GM23338 (cell line): ENCODE measurements at regions not wholly inside any gene's neighbourhood (a gene's known extent, or its start where the extent isn't known, plus 50 kb on each side); places are given as distances from the start of the nearest gene placed in this dataset.

Source experiments
- ATAC-seq: fragments of 200-7000 bp; cut with Tn5 transposase; 3 replicates; pipeline ENCODE4 v1.9.1; 2020
- DNase-seq: peaks from one replicate; pipeline ENCODE4 v3.0.0-alpha.2; 2015; ENCODE audit warnings: low spot score
- H2AFZ ChIP-seq: fragments of 200-600 bp; sonication (generic); 2 replicates; pipeline ENCODE4 v1.8.0; 2016; ENCODE audit warnings: antibody characterized with exemption, mild to moderate bottlenecking, moderate library complexity
- H3F3A ChIP-seq: fragments of 200-600 bp; sonication (generic); replicated peaks from 2 replicates; pipeline ENCODE4 v1.8.0; 2017; ENCODE audit warnings: antibody characterized with exemption, mixed run types, low read depth
- H3K27ac ChIP-seq: fragments of 200-600 bp; sonication (generic); 2 replicates; pipeline ENCODE4 v1.6.1; 2016; ENCODE audit warnings: low read depth
- H3K27me3 ChIP-seq: fragments of 200-600 bp; sonication (generic); 2 replicates; pipeline ENCODE4 v1.8.0; 2016; ENCODE audit warnings: mild to moderate bottlenecking, mixed run types, moderate library complexity; ENCODE audit not compliant: insufficient read depth
- H3K36me3 ChIP-seq: fragments of 200-600 bp; sonication (generic); 2 replicates; pipeline ENCODE4 v1.8.0; 2016; ENCODE audit warnings: mild to moderate bottlenecking; ENCODE audit not compliant: insufficient read depth
- H3K4me1 ChIP-seq: fragments of 200-600 bp; sonication (generic); 2 replicates; pipeline ENCODE4 v1.8.0; 2016; ENCODE audit warnings: mild to moderate bottlenecking, moderate library complexity; ENCODE audit not compliant: insufficient read depth
- H3K4me2 ChIP-seq: fragments of 200-600 bp; sonication (generic); 2 replicates; pipeline ENCODE4 v1.7.1; 2017; ENCODE audit warnings: mixed run types
- H3K4me3 ChIP-seq: fragments of 200-600 bp; sonication (generic); 2 replicates; pipeline ENCODE4 v1.6.1; 2016; ENCODE audit warnings: mixed run types
- H3K79me2 ChIP-seq: fragments of 200-600 bp; sonication (generic); replicated peaks from 2 replicates; pipeline ENCODE4 v1.8.0; 2017; ENCODE audit warnings: mild to moderate bottlenecking; ENCODE audit not compliant: insufficient read depth
- H3K9me2 ChIP-seq: fragments of 200-600 bp; sonication (generic); 2 replicates; pipeline ENCODE4 v1.8.0; 2017; ENCODE audit not compliant: insufficient read depth
- H4K20me1 ChIP-seq: fragments of 200-600 bp; sonication (generic); replicated peaks from 2 replicates; pipeline ENCODE4 v1.8.0; 2017; ENCODE audit warnings: mild to moderate bottlenecking; ENCODE audit not compliant: insufficient read depth
- H3K27ac Mint-ChIP-seq: 2 replicates; pipeline ENCODE4 v1.8.0; 2020; ENCODE audit warnings: inconsistent platforms, mild to moderate bottlenecking, moderate library complexity, mixed read lengths
- H3K27me3 Mint-ChIP-seq: 3 replicates; pipeline ENCODE4 v1.8.0; 2022; ENCODE audit warnings: low read depth, mild to moderate bottlenecking, moderate library complexity, mixed read lengths, inconsistent platforms; ENCODE audit not compliant: insufficient read depth, poor library complexity
- H3K36me3 Mint-ChIP-seq: 3 replicates; pipeline ENCODE4 v1.8.0; 2021; ENCODE audit warnings: low read depth, mild to moderate bottlenecking, inconsistent platforms, moderate library complexity, mixed read lengths
- H3K4me1 Mint-ChIP-seq: 3 replicates; pipeline ENCODE4 v1.8.0; 2020; ENCODE audit warnings: mild to moderate bottlenecking, inconsistent platforms, mixed read lengths
- H3K4me3 Mint-ChIP-seq: 3 replicates; pipeline ENCODE4 v1.8.0; 2021; ENCODE audit warnings: moderate library complexity, mild to moderate bottlenecking, inconsistent platforms, mixed read lengths
- H3K9me3 Mint-ChIP-seq: 3 replicates; pipeline ENCODE4 v1.8.0; 2020; ENCODE audit warnings: moderate library complexity, mild to moderate bottlenecking, inconsistent platforms, mixed read lengths
- EZH2 ChIP-seq: fragments of 200-600 bp; sonication (generic); IDR thresholded peaks from one replicate; pipeline ENCODE4 v1.8.0; 2017; ENCODE audit warnings: antibody characterized with exemption, mild to moderate bottlenecking, low read depth; ENCODE audit not compliant: unreplicated experiment
- POLR2AphosphoS5 ChIP-seq: IDR thresholded peaks from 2 replicates; pipeline ENCODE4 v1.6.1; 2016; ENCODE audit warnings: antibody characterized with exemption, low read depth
- ZNF331 ChIP-seq: fragments of 250-450 bp; sonication (Bioruptor Pico); IDR thresholded peaks from 2 replicates; pipeline ENCODE4 v1.5.0; 2020; ENCODE audit warnings: low read depth, mild to moderate bottlenecking, moderate library complexity
- ZNF462 ChIP-seq: fragments of 250-450 bp; sonication (Bioruptor Pico); IDR thresholded peaks from 2 replicates; pipeline ENCODE4 v1.5.0; 2020; ENCODE audit warnings: mild to moderate bottlenecking, moderate library complexity
- TF ChIP-seq, protein P1 (sequence below), 2 experiments: fragments of 200-600 bp in 1 of 2; sonication (generic) in 1 of 2; conservative IDR thresholded peaks; 2 replicates each; pipeline versions ENCODE4 v1.5.1 to v1.6.1; 2016 to 2017; ENCODE audit warnings: antibody characterized with exemption in 2 of 2, low read depth in 2 of 2, mild to moderate bottlenecking in 2 of 2, moderate library complexity in 1 of 2

- no peak for TF ChIP-seq ZNF462 (CRISPR knock-in tag)
- no peak for TF ChIP-seq POLR2AphosphoS5
Observed at GRCh38 chr12:39165338-39165737, 259.9 kb upstream of the CPNE8 start (continued).

GRCh38 chr12:39161465-39162085 lies 256.2 kb upstream of the CPNE8 start:
- no peaks in the 10 kb centered on the region for H3F3A ChIP-seq
- no peak overlapping the region for H3K4me3 ChIP-seq
- 0 out of 2 replicates have a peak, but pooled peaks cover 9% of the 10 kb centered on the region for H3K9me2 ChIP-seq
- H3K36me3 ChIP-seq = no peaks in the 10 kb centered on the region
- no peak overlapping the region for H3K27ac ChIP-seq
- no peak overlapping the region for H2AFZ ChIP-seq
- no peaks in the 10 kb centered on the region; the same call in 2 of the 3 replicates for H3K9me3 Mint-ChIP-seq
- no peaks in the 10 kb centered on the region for H3K27me3 Mint-ChIP-seq
- H3K4me3 Mint-ChIP-seq = no peak overlapping the region
- no peak overlapping the region for H3K27ac Mint-ChIP-seq
- no peak overlapping the region for H3K4me2 ChIP-seq
- H4K20me1 ChIP-seq = no peaks in the 10 kb centered on the region
- H3K36me3 Mint-ChIP-seq = no peaks in the 10 kb centered on the region
- ATAC-seq (no peak), DNase-seq (no peak)
- H3K27me3 ChIP-seq = no peaks in the 10 kb centered on the region
- no peaks in the 10 kb centered on the region for H3K4me1 ChIP-seq
- H3K79me2 ChIP-seq = no peaks in the 10 kb centered on the region
- no peaks in the 10 kb centered on the region for H3K4me1 Mint-ChIP-seq
- no peak for TF ChIP-seq ZNF462 (CRISPR knock-in tag)
- no peak for TF ChIP-seq EZH2
- no peak for TF ChIP-seq ZNF331 (CRISPR knock-in tag)
- TF ChIP-seq, protein P1, sequence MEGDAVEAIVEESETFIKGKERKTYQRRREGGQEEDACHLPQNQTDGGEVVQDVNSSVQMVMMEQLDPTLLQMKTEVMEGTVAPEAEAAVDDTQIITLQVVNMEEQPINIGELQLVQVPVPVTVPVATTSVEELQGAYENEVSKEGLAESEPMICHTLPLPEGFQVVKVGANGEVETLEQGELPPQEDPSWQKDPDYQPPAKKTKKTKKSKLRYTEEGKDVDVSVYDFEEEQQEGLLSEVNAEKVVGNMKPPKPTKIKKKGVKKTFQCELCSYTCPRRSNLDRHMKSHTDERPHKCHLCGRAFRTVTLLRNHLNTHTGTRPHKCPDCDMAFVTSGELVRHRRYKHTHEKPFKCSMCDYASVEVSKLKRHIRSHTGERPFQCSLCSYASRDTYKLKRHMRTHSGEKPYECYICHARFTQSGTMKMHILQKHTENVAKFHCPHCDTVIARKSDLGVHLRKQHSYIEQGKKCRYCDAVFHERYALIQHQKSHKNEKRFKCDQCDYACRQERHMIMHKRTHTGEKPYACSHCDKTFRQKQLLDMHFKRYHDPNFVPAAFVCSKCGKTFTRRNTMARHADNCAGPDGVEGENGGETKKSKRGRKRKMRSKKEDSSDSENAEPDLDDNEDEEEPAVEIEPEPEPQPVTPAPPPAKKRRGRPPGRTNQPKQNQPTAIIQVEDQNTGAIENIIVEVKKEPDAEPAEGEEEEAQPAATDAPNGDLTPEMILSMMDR (conservative IDR thresholded peaks at IDR 0.05; ENCODE audit: low read depth in 2 of 2) = no peak
